HAP-1 (cell line): ENCODE measurements at regions not wholly inside any gene's neighbourhood (a gene's known extent, or its start where the extent isn't known, plus 50 kb on each side); places are given as distances from the start of the nearest gene placed in this dataset.
A peak's percentile ranks its signal among the peaks of the same experiment; 100 is the strongest.

Source experiments
- DNase-seq, 2 experiments: peaks; one replicate each; pipeline ENCODE4 v3.0.0-alpha.2; 2016 to 2020; ENCODE audit warnings: low spot score in 2 of 2
- H3K27me3 ChIP-seq: fragments of 250-450 bp; sonication (Bioruptor Pico); 2 replicates; pipeline ENCODE4 v1.5.1; 2020; ENCODE audit warnings: low read depth, mild to moderate bottlenecking, moderate library complexity
- H3K36me3 ChIP-seq: fragments of 250-450 bp; sonication (Bioruptor Pico); replicated peaks from 2 replicates; pipeline ENCODE4 v1.5.1; 2020; ENCODE audit warnings: mild to moderate bottlenecking
- H3K4me1 ChIP-seq: fragments of 250-450 bp; sonication (Bioruptor Pico); 2 replicates; pipeline ENCODE4 v1.5.1; 2020; ENCODE audit warnings: mild to moderate bottlenecking
- H3K4me3 ChIP-seq: fragments of 250-450 bp; sonication (Bioruptor Pico); 2 replicates; pipeline ENCODE4 v1.5.1; 2020; ENCODE audit warnings: mild to moderate bottlenecking, moderate library complexity
- H3K9me3 ChIP-seq: fragments of 250-450 bp; sonication (Bioruptor Pico); 2 replicates; pipeline ENCODE4 v1.5.1; 2020; ENCODE audit warnings: mild to moderate bottlenecking, moderate library complexity
- in situ Hi-C: fragments of 300-500 bp; cut with MboI; formaldehyde crosslinking; loops from 3 replicates; pipeline ENCODE4 v1.14.3; 2020; ENCODE audit warnings: low sequenced_read_pairs, inconsistent platforms, mixed read lengths

DNA sequence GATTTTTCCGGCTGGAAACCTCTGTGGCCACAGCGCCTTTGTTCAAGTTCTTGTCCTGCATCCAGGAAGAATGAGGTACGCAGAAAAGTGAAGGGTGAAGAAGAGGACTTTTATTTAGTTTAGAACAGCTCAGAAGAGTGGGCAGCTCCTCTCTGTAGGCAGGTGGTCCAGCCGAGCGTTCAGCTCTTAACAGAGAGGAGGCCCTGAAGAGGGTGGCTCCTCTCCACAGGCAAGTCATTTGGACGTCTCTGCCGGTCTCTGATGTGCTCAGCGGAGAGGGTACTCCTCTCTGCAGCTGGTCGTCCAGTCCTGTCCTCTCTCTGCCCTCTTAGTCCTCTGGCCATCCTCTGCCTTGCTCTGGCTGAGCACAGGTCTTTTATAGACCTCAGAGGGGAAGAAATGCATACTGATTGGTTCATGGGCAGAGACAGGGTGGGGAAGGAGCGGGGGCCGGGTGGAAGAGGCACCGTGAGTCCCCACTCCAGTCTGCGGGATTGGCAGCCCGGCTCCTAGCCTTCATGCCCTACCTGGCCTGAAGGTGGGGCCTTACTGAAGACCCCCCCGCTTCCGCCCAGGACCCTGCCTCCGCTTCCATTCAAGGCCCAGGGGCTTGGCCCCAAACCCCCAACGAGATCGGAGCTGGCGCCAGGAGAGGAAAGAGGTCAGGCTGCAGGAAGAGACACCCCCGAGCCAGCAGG is 70.0 kb upstream of the NKD1 start:
- DNase-seq = no peak
- in situ Hi-C loops = no loop called here
- H3K9me3 ChIP-seq = no peaks in the 10 kb centered on the region
- H3K4me1 ChIP-seq = peaks cover 5% of the 10 kb centered on the region
- no peaks in the 10 kb centered on the region for H3K36me3 ChIP-seq
- H3K4me3 ChIP-seq = no peak overlapping the region
- H3K27me3 ChIP-seq = peaks cover 9% of the 10 kb centered on the region; the same call in 1 of the 2 replicates

GRCh38 chr16:50476486-50477255 is 71.5 kb upstream of the NKD1 start:
- in situ Hi-C loops = no loop called here
- no peak for DNase-seq
- peaks cover 12% of the 10 kb centered on the region; the same call in 1 of the 2 replicates for H3K27me3 ChIP-seq

DNA sequence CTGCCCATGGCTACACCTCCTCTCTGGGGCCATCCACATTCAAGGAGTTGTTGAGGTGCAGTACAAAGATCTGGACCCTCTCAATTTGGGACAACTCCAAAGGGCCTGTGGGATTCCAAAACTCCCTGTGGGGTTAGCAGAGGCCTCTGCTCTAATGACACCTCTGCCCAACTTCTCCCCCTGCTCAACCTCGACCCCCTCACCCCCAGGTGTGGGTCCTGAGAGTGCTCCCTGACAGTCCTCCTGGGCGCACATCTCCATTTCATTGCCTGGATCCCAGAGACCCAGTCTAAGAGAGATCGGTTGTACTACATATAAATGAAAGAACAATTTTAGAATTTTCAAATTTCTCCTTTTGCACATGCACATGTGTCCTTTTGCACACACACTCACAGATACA is 73.0 kb upstream of the NKD1 start:
- no peak for DNase-seq
- in situ Hi-C loops = no loop called here

More at GRCh38 chr16:50476486-50477255, 71.5 kb upstream of the NKD1 start:
- Histone ChIP-seq H3K4me1 (peaks cover 5% of the 10 kb centered on the region), H3K36me3 (no peaks in the 10 kb centered on the region), H3K4me3 (no peak overlapping the region), H3K9me3 (peaks cover under 1% of the 10 kb centered on the region; the same call in 1 of the 2 replicates)

DNA sequence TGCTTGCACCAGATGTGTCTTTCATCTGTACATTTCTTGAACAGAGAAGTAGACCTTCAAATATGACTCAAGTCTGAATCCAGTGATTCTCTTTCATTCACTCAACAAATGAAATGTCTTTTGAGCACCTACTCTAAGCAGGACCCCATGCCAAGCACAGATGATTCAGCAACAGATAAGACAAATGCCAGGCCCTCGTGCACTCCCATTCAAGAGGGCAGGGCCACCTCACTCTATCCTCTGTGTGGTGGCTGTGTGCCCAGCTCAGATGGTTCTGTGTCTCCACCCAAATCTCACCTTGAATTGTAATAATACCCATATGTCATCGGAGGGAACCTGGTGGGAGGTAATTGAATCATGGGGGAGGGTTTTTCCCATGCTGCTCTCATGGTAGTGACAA is 74.1 kb upstream of the NKD1 start:
- H3K9me3 ChIP-seq = peaks cover 3% of the 10 kb centered on the region; the same call in 1 of the 2 replicates
- H3K27me3 ChIP-seq = peaks cover 14% of the 10 kb centered on the region; the same call in 1 of the 2 replicates
- no peaks in the 10 kb centered on the region for H3K4me1 ChIP-seq
- no peak overlapping the region for H3K4me3 ChIP-seq
- H3K36me3 ChIP-seq = no peaks in the 10 kb centered on the region
- in situ Hi-C loops = no loop called here
- no peak for DNase-seq

More for the DNA sequence above, 73.0 kb upstream of the NKD1 start:
- Histone ChIP-seq H3K4me3 (no peak overlapping the region), H3K27me3 (peaks cover 14% of the 10 kb centered on the region; the same call in 1 of the 2 replicates), H3K4me1 (peaks cover 4% of the 10 kb centered on the region; the same call in 1 of the 2 replicates), H3K36me3 (no peaks in the 10 kb centered on the region), H3K9me3 (peaks cover 3% of the 10 kb centered on the region; the same call in 1 of the 2 replicates)

- no peak for DNase-seq
- no peak overlapping the region for H3K4me3 ChIP-seq
- H3K36me3 ChIP-seq = no peaks in the 10 kb centered on the region
- peaks cover 14% of the 10 kb centered on the region; the same call in 1 of the 2 replicates for H3K27me3 ChIP-seq
- in situ Hi-C loops = no loop called here
- H3K4me1 ChIP-seq = peaks cover under 1% of the 10 kb centered on the region; the same call in 1 of the 2 replicates
- peaks cover 3% of the 10 kb centered on the region; the same call in 1 of the 2 replicates for H3K9me3 ChIP-seq
Observed at GRCh38 chr16:50473356-50473945, 74.7 kb upstream of the NKD1 start.

- Histone ChIP-seq H3K27me3 (peaks cover 8% of the 10 kb centered on the region; the same call in 1 of the 2 replicates), H3K4me1 (peaks cover 6% of the 10 kb centered on the region; the same call in 1 of the 2 replicates), H3K9me3 (peaks cover 3% of the 10 kb centered on the region; the same call in 1 of the 2 replicates), H3K36me3 (no peaks in the 10 kb centered on the region), H3K4me3 (no peak overlapping the region)
- in situ Hi-C loops = no loop called here
- DNase-seq = no peak
Observed at GRCh38 chr16:50472472-50472871, 75.7 kb upstream of the NKD1 start.

DNA sequence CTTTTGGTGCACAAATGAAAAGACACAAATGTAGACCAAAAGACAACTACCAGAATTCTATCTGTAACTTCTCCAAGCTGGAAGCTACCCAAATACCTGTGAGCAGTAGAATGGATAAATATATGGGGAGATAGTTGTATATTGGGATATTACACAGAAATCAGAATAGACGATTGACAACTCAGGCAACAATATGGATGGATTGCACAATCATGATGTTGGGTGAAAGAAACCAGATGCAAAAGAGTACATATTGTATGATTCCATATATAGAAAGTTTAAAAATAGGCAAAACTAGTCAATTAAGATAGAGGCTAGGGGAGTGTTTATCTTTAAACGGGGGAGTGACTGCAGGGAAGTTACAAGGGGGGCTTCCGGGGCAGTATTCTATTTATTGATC is 77.5 kb upstream of the NKD1 start:
- no peaks in the 10 kb centered on the region for H3K36me3 ChIP-seq
- H3K9me3 ChIP-seq = peaks cover 3% of the 10 kb centered on the region; the same call in 1 of the 2 replicates
- DNase-seq = no peak
- H3K27me3 ChIP-seq = peaks cover 5% of the 10 kb centered on the region; the same call in 1 of the 2 replicates
- in situ Hi-C loops = no loop called here
- peaks cover 7% of the 10 kb centered on the region; the same call in 1 of the 2 replicates for H3K4me1 ChIP-seq
- no peak overlapping the region for H3K4me3 ChIP-seq

GRCh38 chr16:50469744-50470321 is 78.4 kb upstream of the NKD1 start:
- in situ Hi-C loops = no loop called here
- H3K4me1 ChIP-seq = peaks cover 7% of the 10 kb centered on the region; the same call in 1 of the 2 replicates
- H3K36me3 ChIP-seq = no peaks in the 10 kb centered on the region
- H3K9me3 ChIP-seq = peaks cover 3% of the 10 kb centered on the region; the same call in 1 of the 2 replicates
- peaks cover 5% of the 10 kb centered on the region; the same call in 1 of the 2 replicates for H3K27me3 ChIP-seq
- H3K4me3 ChIP-seq = no peak overlapping the region
- DNase-seq = no peak

DNA sequence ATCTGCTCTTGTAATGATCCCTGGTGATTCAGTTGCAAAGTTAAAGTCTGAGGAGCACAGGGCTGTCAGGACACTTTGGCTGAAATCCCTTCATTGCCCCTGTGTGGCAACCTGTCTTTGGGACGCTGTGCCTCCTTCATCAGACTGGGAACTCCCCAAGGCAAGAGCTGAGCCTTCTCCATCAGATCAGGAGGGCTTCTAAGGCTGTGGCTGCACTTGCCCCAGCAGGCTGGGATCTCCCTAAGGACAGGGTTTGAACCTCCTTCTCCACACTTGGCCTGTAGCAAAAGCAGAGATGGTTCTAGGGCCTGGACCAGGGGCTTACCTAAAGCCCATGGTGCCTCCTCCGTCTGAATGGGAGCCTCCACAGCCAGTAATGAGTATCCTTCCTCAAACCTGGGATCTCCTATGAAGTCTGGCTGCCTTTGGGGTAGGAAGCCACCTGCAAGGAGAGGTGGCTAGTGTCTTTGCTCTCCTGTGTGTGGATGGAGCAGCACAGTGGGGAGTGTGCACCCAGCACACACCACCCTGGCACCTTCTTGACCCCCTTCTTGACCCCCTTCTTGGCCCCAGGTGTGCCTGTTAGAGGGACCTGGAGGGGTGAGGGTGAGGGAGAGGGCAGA is 79.0 kb upstream of the NKD1 start:
- Histone ChIP-seq H3K9me3 (peaks cover 3% of the 10 kb centered on the region; the same call in 1 of the 2 replicates), H3K4me1 (peaks cover 7% of the 10 kb centered on the region; the same call in 1 of the 2 replicates), H3K36me3 (no peaks in the 10 kb centered on the region), H3K27me3 (peaks cover 5% of the 10 kb centered on the region; the same call in 1 of the 2 replicates), H3K4me3 (no peak overlapping the region)
- no peak for DNase-seq
- in situ Hi-C loops = no loop called here

GRCh38 chr16:50468749-50469078 is 79.5 kb upstream of the NKD1 start:
- Histone ChIP-seq H3K36me3 (no peaks in the 10 kb centered on the region), H3K27me3 (peaks cover 5% of the 10 kb centered on the region; the same call in 1 of the 2 replicates), H3K4me1 (peaks cover 7% of the 10 kb centered on the region; the same call in 1 of the 2 replicates), H3K4me3 (no peak overlapping the region; the same call in 1 of the 2 replicates), H3K9me3 (peaks cover 3% of the 10 kb centered on the region; the same call in 1 of the 2 replicates)
- DNase-seq = no peak
- in situ Hi-C loops = no loop called here

DNA sequence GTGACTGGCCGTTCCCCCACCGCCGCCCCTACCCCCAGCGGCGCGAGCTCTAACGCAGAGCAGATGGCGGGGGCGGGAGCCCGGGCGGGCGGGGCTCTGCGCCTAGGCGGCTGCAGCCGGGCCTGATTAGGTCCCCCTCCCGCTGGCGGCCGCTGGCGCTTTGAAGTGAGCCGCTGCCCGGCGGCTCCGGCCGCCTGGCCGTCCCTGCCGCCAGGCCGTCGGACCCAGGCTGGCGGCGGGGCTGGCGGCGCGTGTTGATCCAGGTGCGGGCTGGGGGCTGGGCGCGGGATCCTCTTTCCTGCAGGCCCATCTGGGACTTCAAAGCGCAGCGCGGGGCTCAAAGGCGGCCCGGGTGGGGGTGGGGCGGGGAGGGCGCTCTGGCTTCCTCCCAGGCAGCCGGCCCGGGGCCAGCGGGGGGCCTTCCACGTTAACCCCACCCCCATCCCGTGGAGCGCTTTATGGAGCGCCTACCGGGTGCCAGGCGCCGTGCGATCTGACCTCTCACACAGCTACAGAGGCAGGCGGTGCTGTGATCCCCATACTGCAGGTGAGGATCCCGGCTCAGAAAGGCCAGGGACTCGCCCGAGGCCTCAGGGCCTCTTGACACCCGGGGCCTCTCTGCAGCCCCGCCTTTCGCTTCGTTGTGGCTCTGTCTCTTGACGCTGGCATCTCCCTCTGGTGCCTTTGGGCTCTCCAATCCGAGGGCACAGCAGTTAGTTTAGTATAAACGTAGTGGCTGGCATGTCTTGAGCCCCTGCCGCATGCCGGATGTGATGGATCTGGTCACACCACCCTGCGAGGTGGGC is 80.0 kb upstream of the NKD1 start:
- Histone ChIP-seq H3K27me3 (peaks cover 5% of the 10 kb centered on the region; the same call in 1 of the 2 replicates), H3K4me3 (peak overlapping the region; percentile 9), H3K4me1 (peaks cover 7% of the 10 kb centered on the region; the same call in 1 of the 2 replicates), H3K9me3 (peaks cover 3% of the 10 kb centered on the region; the same call in 1 of the 2 replicates), H3K36me3 (no peaks in the 10 kb centered on the region)
- in situ Hi-C loops = no loop called here
- DNase-seq = peak in 1 of 2 experiments; percentile 54

GRCh38 chr16:50467559-50467942 is 80.6 kb upstream of the NKD1 start:
- Histone ChIP-seq H3K9me3 (peaks cover 3% of the 10 kb centered on the region; the same call in 1 of the 2 replicates), H3K4me1 (peaks cover 7% of the 10 kb centered on the region; the same call in 1 of the 2 replicates), H3K36me3 (no peaks in the 10 kb centered on the region), H3K27me3 (peaks cover 5% of the 10 kb centered on the region; the same call in 1 of the 2 replicates), H3K4me3 (peak overlapping the region; percentile 9; the same call in 1 of the 2 replicates)
- in situ Hi-C loops = no loop called here
- no peak for DNase-seq
